SK-N-MC (cell line): ENCODE measurements at regions not wholly inside any gene's neighbourhood (a gene's known extent, or its start where the extent isn't known, plus 50 kb on each side); places are given as distances from the start of the nearest gene placed in this dataset.

ENCODE experiments used
- EZH2 ChIP-seq: fragments of 200-600 bp; sonication (generic); IDR thresholded peaks from one replicate; pipeline ENCODE4 v1.6.1; 2017; ENCODE audit warnings: antibody characterized with exemption
- FOXP2 ChIP-seq: optimal IDR thresholded peaks from 2 replicates; pipeline ENCODE3; 2011; ENCODE audit warnings: mild to moderate bottlenecking, moderate library complexity; ENCODE audit not compliant: insufficient read depth; ENCODE audit errors: extremely low read length, control extremely low read depth
- POLR2AphosphoS5 ChIP-seq: IDR thresholded peaks from 2 replicates; pipeline ENCODE4 v1.6.1; 2012; ENCODE audit warnings: mild to moderate bottlenecking, low read depth, low read length, borderline replicate concordance

GRCh38 chr2:53608293-53608692 is 159.3 kb upstream of the CHAC2 start:
- no peak for TF ChIP-seq POLR2AphosphoS5
- no peak for TF ChIP-seq EZH2
- TF ChIP-seq FOXP2, result no peak
